C4-2B (cell line): ENCODE measurements at regions not wholly inside any gene's neighbourhood (a gene's known extent, or its start where the extent isn't known, plus 50 kb on each side); places are given as distances from the start of the nearest gene placed in this dataset.
"Not testable (repeated sequence)": the region's sequence is repeated elsewhere in the genome, so short reads cannot be mapped to it uniquely, and the experiment has no call there.

Experiments used
- H3K27ac ChIP-seq: fragments of 450-650 bp; 2 replicates; pipeline ENCODE4 v1.5.1; 2017
- ZFX ChIP-seq: fragments of 450-650 bp; IDR thresholded peaks from 2 replicates; pipeline ENCODE4 v1.6.1; 2017
- TF ChIP-seq, protein P1 (sequence below): fragments of 450-650 bp; conservative IDR thresholded peaks from 2 replicates; pipeline ENCODE4 v1.5.1; 2017; ENCODE audit warnings: mild to moderate bottlenecking

DNA sequence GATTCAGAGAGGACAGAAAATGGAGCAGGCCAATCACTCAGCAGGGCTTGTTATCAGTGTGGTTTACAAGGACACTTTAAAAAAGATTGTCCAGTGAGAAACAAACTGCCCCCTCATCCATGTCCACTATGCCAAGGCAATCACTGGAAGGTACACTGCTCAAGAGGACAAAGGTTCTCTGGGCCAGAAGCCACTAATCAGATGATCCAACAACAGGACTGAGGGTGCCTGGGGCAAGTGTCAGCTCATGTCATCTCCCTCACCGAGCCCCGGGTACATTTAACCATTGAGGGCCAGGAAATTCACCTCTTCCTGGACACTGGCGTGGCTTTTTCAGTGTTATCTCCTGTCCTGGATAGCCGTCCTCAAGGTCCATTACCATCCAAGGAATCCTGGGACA, 513.7 kb upstream of the EPHA6 start:
- TF ChIP-seq, protein P1, sequence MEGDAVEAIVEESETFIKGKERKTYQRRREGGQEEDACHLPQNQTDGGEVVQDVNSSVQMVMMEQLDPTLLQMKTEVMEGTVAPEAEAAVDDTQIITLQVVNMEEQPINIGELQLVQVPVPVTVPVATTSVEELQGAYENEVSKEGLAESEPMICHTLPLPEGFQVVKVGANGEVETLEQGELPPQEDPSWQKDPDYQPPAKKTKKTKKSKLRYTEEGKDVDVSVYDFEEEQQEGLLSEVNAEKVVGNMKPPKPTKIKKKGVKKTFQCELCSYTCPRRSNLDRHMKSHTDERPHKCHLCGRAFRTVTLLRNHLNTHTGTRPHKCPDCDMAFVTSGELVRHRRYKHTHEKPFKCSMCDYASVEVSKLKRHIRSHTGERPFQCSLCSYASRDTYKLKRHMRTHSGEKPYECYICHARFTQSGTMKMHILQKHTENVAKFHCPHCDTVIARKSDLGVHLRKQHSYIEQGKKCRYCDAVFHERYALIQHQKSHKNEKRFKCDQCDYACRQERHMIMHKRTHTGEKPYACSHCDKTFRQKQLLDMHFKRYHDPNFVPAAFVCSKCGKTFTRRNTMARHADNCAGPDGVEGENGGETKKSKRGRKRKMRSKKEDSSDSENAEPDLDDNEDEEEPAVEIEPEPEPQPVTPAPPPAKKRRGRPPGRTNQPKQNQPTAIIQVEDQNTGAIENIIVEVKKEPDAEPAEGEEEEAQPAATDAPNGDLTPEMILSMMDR, result no peak
- no peak for TF ChIP-seq ZFX

GRCh38 chr3:96319166-96319565, 495.2 kb upstream of the EPHA6 start:
- TF ChIP-seq, protein P1, result no peak
- TF ChIP-seq ZFX, result no peak
- no peak overlapping the region for H3K27ac ChIP-seq

More for the DNA sequence above, 513.7 kb upstream of the EPHA6 start:
- no peak overlapping the region for H3K27ac ChIP-seq

DNA sequence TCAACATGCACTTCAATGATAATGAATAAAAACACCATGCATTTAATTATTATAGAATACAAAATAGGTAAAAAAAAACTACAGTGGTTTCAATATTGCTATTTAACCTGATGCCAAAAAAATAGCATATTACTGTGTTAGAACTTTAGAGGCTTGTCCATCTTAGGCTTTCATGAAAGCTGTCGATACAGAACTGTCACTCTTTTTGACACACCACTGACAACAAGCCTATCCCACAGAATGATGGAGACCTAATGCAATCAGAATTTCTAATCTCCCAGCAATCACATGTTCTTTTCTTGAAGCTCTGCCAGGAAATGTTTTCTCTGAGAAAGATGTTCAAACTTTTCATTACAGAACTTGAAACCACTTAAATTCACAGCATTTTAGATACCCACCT, 490.3 kb upstream of the EPHA6 start:
- H3K27ac ChIP-seq, result no peak overlapping the region
- no peak for TF ChIP-seq ZFX
- TF ChIP-seq, protein P1, result no peak

- TF ChIP-seq, protein P1, result no peak
- no peak for TF ChIP-seq ZFX
- H3K27ac ChIP-seq, result no peak overlapping the region
Observed at GRCh38 chr3:96330795-96331194, 483.6 kb upstream of the EPHA6 start.

DNA sequence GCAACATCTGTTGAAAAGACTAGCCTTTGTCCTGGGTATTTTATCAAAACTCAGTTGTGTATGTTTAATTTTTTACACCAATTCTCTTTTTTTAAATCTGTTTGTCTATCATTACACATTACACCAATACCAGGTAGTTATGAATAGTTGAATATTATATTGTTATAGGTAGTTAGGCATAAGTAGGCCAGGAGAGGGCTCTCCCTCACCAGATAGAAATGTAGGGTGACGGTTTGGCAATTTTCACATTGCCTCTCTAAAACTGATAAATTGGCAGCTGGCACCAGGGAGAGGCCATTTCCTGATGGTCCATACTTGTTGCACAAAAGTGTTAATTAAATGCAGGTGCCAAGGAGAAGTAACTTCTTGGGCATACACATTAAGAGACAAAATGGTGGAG, 483.1 kb upstream of the EPHA6 start:
- TF ChIP-seq, protein P1, result peak; percentile 63
- TF ChIP-seq ZFX, result no peak
- no peak overlapping the region for H3K27ac ChIP-seq

GRCh38 chr3:96334779-96335178, 479.6 kb upstream of the EPHA6 start:
- no peak for TF ChIP-seq ZFX
- TF ChIP-seq, protein P1, result no peak
- no peak overlapping the region for H3K27ac ChIP-seq

DNA sequence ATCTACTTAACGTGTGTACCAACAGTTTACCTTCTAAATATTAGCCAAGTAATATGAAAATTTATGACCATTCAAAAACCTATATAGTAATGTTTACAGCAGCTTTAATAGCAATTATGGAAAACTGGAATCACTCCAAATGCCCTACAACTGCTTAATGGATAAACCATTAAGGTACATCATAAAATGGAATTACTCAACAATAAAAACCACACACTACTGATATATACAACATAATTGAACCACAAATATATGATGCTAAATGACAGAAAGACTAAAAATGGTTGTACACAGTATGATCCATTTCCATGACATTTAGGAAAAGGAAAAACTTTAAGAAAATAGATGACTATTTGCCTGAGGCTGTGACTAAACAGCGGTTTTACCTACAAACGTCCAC, 467.1 kb upstream of the EPHA6 start:
- H3K27ac ChIP-seq, result no peak overlapping the region
- TF ChIP-seq, protein P1, result no peak
- no peak for TF ChIP-seq ZFX

GRCh38 chr3:96351598-96351997, 462.8 kb upstream of the EPHA6 start:
- H3K27ac ChIP-seq, result not testable (repeated sequence)
